ENCODE measurements at regions not wholly inside any gene's neighbourhood (a gene's known extent, or its start where the extent isn't known, plus 50 kb on each side); places are given as distances from the start of the nearest gene placed in this dataset.

DNA sequence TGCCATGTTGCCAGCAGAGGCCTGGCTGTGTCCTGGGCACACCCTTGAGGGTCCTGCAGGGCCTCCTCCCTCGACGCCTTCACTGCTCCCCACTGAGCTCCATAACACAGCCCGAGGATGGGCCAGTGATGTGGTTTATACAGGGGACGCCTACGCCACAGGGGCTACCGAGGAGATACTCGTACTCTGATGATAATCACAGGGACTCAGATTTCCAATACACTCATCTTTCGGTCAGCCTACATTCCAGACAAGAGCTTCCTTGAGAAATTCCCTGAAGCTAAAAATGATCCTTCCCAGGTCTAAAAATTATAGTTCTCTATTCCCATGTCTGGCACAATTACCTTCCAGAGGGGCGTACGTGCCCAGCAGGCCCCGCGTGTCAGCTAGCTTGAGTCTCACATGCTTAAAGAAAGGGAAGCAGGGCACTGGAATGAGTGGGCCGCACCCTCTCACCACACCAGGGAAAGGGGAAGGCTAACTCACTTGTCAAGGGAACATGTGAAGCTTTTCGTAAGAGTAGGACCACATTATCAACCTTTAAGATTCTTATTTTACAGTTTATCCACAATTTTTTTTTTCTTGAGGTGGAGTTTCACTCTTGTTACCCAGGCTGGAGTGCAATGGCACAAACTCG lies 159.5 kb upstream of the NDUFV2 start:
- intact Hi-C loops (cut with DNase I) = no loop called here
- no peak for DNase-seq

DNA sequence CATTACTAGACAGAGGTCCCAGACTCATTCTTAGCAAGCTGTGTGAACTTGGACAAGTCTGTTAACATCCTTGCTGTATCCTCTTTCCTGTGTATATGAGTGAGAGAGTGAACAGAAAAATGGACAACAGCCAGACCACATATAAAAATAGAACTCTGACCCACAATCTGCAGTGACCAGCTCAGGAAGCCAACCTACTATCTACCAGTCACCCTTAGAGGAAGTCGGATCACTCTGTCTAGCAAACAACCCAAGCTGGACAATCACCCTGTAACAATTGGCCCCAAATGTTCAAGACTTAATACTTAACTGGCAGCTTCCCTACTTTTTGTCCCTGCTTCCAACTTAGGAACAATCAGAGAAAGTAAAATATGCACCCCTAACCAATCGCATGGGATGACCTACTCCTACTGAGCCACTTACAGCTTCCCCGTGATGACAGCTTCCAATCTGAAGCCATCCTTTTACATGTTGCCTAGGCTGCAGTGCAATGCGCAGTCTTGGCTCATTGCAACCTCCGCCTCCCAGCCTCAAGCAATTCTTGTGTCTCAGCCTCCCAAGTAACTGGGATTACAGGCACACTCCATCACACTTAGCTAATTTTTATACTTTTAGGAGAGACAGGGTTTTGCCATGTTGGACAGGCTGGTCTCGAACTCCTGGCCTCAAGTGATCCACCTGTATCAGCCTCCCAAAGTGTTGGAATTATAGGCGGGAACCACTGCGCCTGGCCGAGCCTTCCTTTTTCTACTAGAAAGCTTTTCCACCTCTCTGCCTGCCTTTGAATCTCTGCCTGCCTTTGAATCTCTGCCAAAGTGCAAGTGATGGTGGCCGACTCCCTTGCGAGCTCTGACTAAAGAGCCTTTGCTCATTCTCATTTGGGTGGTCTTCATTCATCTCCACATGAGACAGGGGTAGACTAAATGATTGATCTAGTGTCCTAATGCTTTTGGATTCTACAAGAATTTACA lies 158.3 kb upstream of the NDUFV2 start:
- DNase-seq = no peak

DNA sequence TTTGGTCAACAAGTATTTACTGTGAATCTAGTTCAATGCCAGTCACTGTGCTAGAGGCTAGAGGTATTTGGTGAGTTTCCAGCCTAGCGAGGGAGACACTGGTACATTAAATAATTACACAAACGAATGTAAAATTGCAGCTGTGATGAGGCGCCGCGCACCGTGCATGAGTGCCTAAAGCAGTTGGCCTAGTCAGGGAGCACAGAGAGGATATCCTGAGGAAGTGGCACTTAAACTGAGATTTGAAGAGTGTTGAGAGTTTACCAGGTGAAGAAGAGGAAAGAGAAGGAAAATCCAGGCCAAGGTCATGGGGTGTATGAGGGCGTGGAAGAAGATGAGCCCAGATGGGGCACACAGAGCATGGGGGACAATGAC lies 157.6 kb upstream of the NDUFV2 start:
- intact Hi-C loops (cut with DNase I) = no loop called here
- no peak for DNase-seq

More for the DNA sequence above, 158.3 kb upstream of the NDUFV2 start:
- intact Hi-C loops (cut with DNase I) = no loop called here

DNA sequence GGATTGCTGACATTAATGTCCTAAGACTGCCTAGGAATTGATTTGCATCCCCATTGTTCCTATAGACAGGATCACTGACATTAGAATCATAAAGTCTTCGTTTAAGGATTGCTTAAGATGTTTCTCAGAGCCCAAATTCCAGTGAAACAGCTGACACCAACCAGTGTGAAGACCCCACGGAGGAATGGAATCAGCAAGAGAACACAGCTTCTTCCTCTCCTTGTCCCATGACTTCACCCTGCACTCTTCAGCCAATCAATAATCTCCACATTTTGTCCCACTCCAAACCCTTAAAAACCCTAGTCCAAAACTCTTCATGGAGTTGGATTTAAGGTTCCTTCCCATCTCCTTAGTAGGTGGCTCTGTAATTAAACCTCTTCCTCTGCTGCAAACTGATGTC lies 157.0 kb upstream of the NDUFV2 start:
- intact Hi-C loops (cut with DNase I) = no loop called here
- no peak for DNase-seq

DNA sequence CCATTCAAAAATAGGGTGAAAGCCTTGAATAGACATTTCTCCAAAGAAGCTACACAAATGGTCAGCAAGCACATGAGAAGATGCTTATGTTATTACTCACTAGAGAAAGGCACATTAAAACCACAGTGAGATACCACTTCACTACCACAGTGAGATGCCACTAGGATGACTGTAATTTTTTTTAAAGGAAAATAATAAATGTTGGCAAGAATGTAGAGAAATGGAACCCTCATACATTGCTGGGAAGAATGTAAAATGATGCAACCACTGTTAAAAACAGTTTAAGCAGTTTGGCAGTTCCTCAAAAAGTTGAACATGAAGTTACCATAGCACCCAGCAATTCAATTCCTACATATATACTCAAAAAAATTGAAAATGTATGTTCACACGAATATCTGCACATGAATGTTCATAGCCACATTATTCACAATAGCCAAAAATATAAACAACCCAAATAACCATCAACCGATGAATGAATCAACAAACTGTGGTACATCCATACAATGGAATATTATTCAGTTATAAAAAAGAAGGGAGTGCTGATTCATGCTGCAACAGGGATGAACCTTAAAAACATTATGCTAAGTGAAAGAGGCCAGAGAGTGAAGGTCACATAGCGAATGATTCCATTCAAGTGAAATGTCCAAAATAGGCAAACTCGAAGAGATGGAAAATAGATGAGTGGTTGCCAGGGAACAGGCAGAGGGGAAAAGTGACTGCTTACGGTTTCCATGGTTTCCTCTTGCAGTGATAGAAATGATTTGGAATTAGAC lies 156.2 kb upstream of the NDUFV2 start:
- intact Hi-C loops (cut with DNase I) = no loop called here

DNA sequence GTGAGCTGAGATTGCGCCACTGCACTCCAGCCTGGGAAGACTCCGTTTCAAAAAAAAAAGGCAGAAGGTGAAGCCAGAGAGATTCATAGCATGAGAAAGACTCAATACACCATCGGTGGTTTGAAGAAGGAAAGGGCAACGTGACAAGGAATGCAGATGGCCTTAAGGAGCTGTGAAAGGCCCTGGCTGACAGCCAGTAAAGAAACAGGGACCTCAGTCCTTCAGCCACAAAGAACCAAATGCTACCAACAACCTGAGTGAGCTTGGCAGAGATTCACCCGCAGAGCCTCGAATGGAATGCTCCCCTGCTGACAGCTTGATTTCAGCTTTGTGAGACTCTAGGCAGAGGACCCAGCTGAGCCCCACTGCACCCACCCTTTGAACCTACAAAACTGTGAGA lies 154.9 kb upstream of the NDUFV2 start:
- intact Hi-C loops (cut with DNase I) = no loop called here
- DNase-seq = no peak

More for the DNA sequence above, 156.2 kb upstream of the NDUFV2 start:
- no peak for DNase-seq

DNA sequence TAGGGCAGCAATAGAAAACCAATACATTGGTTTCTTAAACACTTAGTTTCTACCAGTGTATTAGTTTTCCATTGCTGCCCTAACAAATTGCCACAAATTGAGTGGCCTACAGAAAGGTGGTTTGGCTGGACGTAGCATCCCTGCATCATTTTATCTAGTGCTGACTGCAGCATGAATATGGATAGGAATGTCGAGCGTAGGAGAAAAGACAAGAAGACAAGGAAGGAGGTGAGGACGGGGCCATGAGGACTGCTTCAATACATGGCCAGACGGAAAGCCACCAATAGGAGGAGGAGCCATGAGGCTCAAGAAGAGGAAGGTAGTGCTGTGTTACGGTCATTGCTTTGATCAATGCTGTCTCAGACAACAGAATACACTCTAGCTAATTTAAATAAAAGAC lies 154.5 kb upstream of the NDUFV2 start:
- intact Hi-C loops (cut with DNase I) = no loop called here

DNA sequence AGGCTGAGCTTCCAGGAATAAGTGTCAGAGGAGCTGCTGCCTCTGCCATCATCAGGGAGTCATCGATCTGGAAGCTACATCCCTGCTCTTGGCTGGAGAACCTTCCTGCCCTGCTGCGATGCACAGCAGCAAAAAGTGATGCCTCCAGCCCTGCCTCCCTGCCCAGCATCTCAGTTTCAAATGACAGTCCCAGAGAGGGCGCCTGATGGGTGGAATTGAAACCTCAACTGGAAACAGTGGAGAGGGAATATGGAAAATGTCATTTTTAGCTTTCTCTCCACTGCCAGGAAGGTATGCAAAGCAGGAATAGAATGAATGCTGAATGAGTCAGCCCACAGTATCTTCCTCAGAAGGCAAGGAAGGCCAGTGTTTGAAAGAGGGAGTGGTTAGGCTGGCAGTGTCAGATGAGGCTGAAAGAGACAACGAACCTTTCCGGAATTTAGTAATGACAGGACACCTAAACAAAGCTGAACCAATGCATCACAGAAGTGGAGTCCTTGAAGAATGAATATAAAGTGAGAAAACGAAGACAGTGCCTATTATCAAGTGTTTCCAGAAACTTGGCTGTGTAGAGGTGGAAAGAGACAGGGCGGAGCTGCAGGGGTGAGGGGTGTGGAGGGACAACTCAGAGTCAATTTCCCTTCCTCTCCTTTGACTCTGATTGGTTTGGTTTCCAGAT lies 153.9 kb upstream of the NDUFV2 start:
- intact Hi-C loops (cut with DNase I) = no loop called here
- peak in 3 of 10 donors; percentile 16 to 74 (median 20) for DNase-seq

More for the DNA sequence above, 154.5 kb upstream of the NDUFV2 start:
- no peak for DNase-seq

DNA sequence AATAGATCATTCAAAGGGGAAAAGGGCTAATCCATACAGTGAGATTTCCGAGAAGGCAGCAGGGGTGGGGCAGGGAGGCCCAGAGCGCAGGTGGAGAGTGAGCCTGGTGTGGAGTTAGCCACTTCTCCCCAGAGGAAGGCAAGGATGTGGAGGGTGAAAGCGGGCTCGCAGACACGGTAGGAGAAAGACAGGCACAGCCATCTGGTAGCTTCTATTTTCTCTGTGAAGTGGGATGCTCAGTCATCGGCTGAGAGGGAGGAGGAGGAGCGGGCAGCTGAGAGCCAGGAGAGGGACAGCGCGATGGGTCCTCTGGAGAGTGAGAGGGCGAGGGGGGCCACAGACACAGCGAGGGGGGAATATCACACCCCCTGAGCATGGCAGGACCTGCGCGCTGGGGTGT lies 153.3 kb upstream of the NDUFV2 start:
- peak in 8 of 10 donors; percentile 33 to 92 (median 63) for DNase-seq
- intact Hi-C loops (cut with DNase I) = no loop called here

DNA sequence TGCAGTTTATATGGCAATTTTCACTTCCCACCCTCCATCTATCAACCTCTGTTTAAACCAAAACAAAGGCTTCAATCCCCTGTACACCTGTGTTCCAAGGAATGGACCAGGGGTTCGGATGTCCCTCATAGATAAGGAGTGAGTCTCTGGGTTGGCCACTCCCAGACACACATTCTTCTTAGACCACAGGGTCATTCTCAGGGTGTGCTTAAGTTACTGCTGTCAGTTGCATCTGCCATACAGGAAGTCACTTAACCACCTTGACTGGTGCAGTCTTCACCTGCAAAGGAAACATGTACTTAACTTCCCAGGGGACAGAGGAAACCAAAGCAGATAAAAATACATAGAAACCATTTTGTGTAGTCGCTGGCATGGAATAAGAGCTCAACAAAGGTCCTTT lies 151.0 kb upstream of the NDUFV2 start:
- no peak for DNase-seq

DNA sequence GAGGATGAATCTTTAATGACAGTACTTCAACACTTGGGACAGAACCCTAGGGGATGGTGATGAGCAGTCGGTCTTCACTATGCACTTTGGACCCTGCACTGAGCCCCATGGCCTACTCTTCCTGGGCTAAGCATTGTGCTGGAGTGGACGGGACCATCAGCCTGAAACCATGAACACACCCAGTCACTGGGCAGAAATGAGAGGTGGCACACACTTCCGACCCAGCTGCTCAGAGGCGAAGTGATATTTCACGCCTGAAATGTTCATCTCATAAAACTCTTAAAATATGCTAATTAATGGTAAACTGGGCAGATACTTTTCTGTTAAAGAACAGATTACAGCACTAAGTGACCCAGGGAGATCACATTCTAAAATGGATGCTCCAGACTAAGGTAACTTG lies 150.3 kb upstream of the NDUFV2 start:
- DNase-seq = no peak
- intact Hi-C loops (cut with DNase I) = no loop called here

More for the DNA sequence above, 151.0 kb upstream of the NDUFV2 start:
- intact Hi-C loops (cut with DNase I) = no loop called here

DNA sequence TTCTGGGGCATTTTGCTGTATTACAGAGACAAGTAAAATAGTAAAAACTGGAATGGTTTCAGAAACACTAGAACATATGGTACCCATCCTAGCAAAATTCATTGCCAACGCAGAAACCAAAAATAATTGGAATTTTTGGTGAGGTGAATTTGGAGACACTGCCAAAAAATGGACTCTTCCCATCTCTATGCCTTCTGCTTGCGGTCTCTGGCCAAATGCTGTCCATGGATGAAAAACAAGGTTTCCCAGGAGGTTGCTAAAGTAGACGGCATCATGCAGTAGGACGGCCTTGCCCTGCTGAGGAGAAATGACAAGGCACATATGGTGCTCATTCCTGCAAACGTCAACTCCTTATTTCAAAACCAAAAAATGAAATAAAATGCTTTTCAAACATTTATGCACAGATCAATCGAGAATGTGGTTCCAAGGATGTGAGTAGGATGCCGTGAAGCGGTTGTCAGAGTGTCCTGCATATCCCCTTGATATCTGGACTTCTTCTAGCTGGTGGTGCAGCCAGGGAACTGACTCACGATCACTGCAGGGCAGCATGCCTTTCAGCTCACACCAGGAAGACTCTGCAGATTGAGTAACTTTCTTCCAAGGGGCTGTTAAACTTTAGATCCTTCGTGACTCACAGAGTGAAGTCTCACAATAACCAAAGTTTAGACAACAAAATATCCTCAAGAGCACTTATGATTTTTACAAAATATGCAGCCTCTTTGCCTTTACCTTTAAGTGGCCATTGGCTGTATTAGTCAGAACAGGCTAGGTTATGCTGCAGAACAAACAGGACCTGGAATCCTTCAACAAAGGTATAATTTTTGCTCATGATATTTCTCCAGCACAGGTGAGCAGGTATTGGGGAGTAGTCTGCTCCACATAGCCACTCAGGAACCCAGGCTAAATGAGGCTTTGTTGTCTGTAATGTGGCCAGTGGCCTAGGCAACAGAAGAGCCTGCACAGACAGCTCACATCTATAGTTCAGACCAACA lies 149.4 kb upstream of the NDUFV2 start:
- DNase-seq = no peak
- intact Hi-C loops (cut with DNase I) = no loop called here

DNA sequence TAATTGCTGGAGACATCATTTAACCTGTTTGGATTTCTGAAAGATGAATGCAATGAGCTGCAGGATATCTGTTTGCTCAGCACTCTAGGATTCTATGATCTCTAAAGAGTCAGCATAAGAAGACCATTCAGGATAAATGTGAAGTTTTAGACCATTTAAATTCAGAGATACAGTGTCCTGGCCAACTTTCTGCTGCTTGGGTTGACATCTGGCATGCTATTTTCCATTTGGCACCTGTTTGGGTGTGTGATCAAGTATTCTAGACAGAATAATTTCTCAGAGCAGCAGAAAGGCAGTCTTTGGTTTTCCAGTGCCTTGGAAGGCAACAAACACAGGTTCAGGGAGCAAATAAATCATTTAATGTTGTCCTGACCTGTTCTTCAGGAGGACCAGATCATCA lies 144.8 kb upstream of the NDUFV2 start:
- intact Hi-C loops (cut with DNase I) = no loop called here
- no peak for DNase-seq

DNA sequence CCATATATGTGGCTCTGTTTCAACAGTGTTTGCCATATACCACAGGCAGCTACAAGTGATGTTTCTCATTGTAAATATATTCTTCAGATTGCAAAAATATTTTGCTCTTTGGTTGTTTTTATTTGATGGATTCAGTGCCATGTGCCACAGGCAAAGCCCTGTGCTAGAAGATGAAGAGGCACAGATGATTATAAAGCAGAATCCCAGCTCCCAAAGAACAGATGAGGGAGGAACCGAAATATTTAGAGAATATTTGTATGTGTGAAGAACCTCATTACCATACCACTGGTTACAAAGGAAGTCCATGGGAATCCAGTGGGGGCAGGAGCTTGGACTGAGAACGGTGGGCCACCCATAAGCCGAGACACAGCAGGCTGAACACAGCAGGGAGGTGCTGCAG lies 143.8 kb upstream of the NDUFV2 start:
- DNase-seq = no peak
- intact Hi-C loops (cut with DNase I) = no loop called here

DNA sequence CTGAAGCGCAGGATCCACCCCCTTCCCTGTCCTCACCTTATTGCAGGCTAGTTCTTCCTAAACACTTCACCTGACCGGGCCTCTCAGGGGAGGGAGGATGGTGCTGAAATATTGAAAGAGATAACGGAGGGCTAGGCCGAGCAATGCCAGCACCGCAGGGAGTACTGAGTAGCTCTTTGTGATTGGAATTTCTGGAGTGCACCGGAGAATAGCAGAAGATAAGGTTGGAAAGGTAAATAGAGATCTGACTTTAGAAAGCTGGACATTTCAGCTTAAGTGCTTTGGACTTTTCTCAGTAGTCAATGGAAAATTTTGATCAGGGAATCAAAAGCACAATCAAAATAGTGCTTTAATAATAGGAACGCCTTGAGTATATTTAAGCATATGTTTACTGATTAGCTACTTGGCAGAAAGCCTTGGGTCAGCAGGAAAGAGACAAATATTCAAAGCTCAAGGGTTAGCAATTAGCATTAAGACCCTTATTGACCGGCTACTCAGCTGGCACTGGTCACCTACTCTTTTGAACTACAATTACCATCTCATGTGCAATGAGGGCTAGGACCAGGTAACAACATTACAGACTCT lies 142.9 kb upstream of the NDUFV2 start:
- intact Hi-C loops (cut with DNase I) = no loop called here
- no peak for DNase-seq

DNA sequence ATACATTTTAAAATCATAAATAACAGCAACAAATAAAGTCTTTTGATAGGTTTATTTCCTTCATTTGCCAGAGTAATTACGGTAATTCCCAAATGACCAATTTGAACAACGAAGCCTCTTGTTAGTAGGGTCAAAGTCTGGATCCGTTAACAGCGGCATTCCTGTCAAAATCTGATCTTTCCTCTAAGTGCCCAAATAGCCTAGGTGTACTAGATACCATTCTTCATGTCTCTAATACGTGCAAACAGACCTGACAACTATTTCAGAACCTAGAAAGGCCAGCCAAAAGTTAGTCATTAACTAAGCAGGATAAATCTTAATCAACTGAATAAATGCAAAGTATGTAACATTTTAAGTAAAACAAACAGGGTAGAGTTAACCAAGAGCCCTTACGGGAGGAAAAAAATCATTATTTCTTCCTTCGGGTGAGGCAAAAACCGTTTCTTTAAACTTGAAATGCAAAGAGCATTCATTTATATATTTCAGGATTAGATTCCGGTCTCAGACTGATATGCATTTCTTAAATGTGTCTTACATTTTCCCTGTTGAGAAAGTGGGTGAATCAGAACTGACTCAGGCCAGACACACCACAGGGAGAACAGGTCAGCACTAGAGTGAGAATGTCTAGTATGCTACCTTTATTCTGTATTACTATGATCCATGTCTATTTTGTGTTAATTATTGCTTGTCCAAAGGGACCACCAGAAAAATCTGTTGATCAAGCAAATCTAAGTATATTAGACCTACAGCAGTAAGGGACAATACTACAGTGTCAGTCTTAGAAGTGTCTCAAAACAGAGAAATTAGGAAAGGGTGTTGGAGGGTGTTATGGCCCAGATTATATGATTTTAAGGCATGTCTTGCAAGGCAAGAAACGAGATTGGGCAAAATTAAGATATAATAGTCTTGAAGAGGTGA lies 141.5 kb upstream of the NDUFV2 start:
- intact Hi-C loops (cut with DNase I) = no loop called here
- no peak for DNase-seq

DNA sequence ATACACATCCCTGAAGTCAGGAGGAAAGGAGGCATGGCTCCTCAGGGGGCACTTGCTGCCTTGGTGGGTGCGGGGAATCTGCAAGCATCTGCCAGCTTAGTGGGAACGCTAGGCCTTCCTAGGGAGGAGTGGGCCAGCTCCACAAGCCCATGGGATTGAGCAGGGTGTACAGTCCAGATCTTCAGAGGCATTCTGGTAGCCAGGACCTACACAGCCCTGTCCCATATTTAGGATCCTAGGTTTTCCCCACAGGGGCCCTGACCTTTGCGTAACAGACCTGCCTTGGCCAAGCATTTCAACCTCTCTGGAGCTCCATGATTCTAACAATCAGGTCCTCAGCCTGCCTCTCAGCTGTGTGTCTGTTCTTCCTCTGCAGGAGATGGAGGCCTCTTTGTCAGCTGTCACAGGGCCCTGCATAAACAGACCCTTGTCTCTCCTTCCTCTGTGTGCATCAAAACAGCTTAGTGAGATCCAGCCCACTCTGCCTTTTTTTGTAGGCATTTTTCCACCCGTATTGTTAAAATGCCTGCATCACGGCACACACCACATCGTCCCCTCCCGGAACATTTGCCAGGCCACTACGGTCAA lies 140.2 kb upstream of the NDUFV2 start:
- intact Hi-C loops (cut with DNase I) = no loop called here
- DNase-seq = no peak
